ENCODE measurements at regions not wholly inside any gene's neighbourhood (a gene's known extent, or its start where the extent isn't known, plus 50 kb on each side); places are given as distances from the start of the nearest gene placed in this dataset.

DNA sequence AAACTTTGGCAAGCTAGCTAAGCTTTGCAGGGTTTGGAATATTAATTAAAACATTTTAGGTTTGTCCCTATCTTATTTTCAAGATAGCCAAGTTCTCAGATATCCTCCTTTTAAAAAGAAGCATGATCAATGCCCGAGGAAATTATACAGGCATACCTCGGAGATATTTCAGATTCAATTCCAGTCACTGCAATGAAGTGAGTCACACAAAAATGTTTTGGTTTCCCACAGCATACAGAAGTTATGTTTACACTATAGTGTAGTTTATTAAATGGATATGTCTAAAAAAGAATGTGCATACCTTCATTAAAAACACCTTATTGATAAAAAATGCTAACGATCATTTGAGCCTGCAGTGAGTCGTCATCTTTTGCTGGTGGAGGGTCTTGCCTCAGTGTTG lies 382.9 kb upstream of the NPVF start:
- intact Hi-C loops (cut with DNase I): no loop called here
- WGBS, 2 donors: 90 to 95% methylated on average over 4 of the region's 4 CpGs
- TF ChIP-seq POLR2A (IDR thresholded peaks at IDR 0.05): no peak
- TF ChIP-seq, protein P1, sequence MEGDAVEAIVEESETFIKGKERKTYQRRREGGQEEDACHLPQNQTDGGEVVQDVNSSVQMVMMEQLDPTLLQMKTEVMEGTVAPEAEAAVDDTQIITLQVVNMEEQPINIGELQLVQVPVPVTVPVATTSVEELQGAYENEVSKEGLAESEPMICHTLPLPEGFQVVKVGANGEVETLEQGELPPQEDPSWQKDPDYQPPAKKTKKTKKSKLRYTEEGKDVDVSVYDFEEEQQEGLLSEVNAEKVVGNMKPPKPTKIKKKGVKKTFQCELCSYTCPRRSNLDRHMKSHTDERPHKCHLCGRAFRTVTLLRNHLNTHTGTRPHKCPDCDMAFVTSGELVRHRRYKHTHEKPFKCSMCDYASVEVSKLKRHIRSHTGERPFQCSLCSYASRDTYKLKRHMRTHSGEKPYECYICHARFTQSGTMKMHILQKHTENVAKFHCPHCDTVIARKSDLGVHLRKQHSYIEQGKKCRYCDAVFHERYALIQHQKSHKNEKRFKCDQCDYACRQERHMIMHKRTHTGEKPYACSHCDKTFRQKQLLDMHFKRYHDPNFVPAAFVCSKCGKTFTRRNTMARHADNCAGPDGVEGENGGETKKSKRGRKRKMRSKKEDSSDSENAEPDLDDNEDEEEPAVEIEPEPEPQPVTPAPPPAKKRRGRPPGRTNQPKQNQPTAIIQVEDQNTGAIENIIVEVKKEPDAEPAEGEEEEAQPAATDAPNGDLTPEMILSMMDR (IDR thresholded peaks at IDR 0.05): no peak
- Histone ChIP-seq H3K4me3 (replicated peaks in 1 of 3) (no peak overlapping the region), H3K4me1 (peaks cover 0 to 5% of the 10 kb centered on the region in 2 donors), H3K27ac (no peak overlapping the region), H3K27me3 (no peaks in the 10 kb centered on the region), H3K36me3 (no peaks in the 10 kb centered on the region), H3K9me3 (no peaks in the 10 kb centered on the region)
- DNase-seq: no peak

GRCh38 chr7:25613912-25614311 lies 385.6 kb upstream of the NPVF start:
- Histone ChIP-seq H3K27ac (no peak overlapping the region), H3K36me3 (no peaks in the 10 kb centered on the region), H3K4me3 (replicated peaks in 1 of 3) (no peak overlapping the region), H3K27me3 (no peaks in the 10 kb centered on the region), H3K4me1 (peaks cover 0 to 5% of the 10 kb centered on the region in 2 donors), H3K9me3 (no peaks in the 10 kb centered on the region)
- TF ChIP-seq, protein P1 (IDR thresholded peaks at IDR 0.05): no peak
- TF ChIP-seq POLR2A (IDR thresholded peaks at IDR 0.05): no peak
- intact Hi-C loops (cut with DNase I): no loop called here
- 91 to 96% methylated on average over 4 of the region's 4 CpGs for WGBS, 2 donors
- no peak for DNase-seq

- DNase-seq: no peak
- WGBS, 2 donors: 61 to 65% methylated on average over 3 of the region's 3 CpGs
- H3K4me3 ChIP-seq (replicated peaks in 1 of 3): no peak overlapping the region
- TF ChIP-seq POLR2A (IDR thresholded peaks at IDR 0.05): no peak
- TF ChIP-seq, protein P1 (IDR thresholded peaks at IDR 0.05): no peak
- no peaks in the 10 kb centered on the region for H3K36me3 ChIP-seq
- H3K9me3 ChIP-seq: no peaks in the 10 kb centered on the region
- no peaks in the 10 kb centered on the region for H3K27me3 ChIP-seq
- intact Hi-C loops (cut with DNase I): no loop called here
- H3K4me1 ChIP-seq: peaks cover 0 to 5% of the 10 kb centered on the region in 2 donors
- peak overlapping the region in 1 of 3 donors; percentile 4 for H3K27ac ChIP-seq
These were observed 386.1 kb upstream of the NPVF start for GRCh38 chr7:25614415-25614814.

GRCh38 chr7:25615003-25615402 lies 386.7 kb upstream of the NPVF start:
- DNase-seq: no peak
- 26 to 37% methylated on average over 4 of the region's 4 CpGs for WGBS, 2 donors
- Histone ChIP-seq H3K4me1 (peaks cover 0 to 5% of the 10 kb centered on the region in 2 donors), H3K9me3 (no peaks in the 10 kb centered on the region), H3K4me3 (replicated peaks in 1 of 3) (no peak overlapping the region), H3K27ac (peak overlapping the region in 1 of 3 donors; percentile 4), H3K27me3 (no peaks in the 10 kb centered on the region), H3K36me3 (no peaks in the 10 kb centered on the region)
- intact Hi-C loops (cut with DNase I): no loop called here
- TF ChIP-seq POLR2A (IDR thresholded peaks at IDR 0.05): no peak
- TF ChIP-seq, protein P1 (IDR thresholded peaks at IDR 0.05): no peak

DNA sequence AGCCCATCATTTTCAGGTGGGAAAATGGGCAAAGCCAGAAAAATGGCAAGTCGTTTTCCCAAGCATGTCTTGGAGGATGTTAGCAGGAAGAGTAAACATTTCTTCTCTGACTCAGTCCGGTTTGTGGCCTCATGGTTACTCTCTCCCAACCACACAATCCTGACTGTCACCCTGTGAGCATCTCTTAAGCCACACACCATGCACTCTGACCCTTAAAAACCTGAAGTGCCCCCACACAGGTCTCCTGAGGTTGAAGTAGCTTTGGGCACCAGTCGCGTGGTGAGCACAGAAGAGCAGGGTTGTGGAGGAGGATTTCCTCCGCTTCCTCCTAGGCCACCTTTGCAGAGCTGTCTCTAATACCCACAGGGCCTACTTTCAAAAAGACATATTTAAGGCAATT lies 387.3 kb upstream of the NPVF start:
- H3K36me3 ChIP-seq: no peaks in the 10 kb centered on the region
- intact Hi-C loops (cut with DNase I): no loop called here
- no peak for TF ChIP-seq POLR2A (IDR thresholded peaks at IDR 0.05)
- TF ChIP-seq, protein P1 (IDR thresholded peaks at IDR 0.05): no peak
- no peak for DNase-seq
- WGBS, 2 donors: 64 to 71% methylated on average over 5 of the region's 5 CpGs
- H3K4me1 ChIP-seq: peaks cover 0 to 5% of the 10 kb centered on the region in 2 donors
- no peak overlapping the region for H3K4me3 ChIP-seq (replicated peaks in 1 of 3)
- no peak overlapping the region for H3K27ac ChIP-seq
- H3K27me3 ChIP-seq: no peaks in the 10 kb centered on the region
- H3K9me3 ChIP-seq: no peaks in the 10 kb centered on the region
